ENCODE measurements at regions not wholly inside any gene's neighbourhood (a gene's known extent, or its start where the extent isn't known, plus 50 kb on each side); places are given as distances from the start of the nearest gene placed in this dataset.
A peak's percentile ranks its signal among the peaks of the same experiment; 100 is the strongest.
"Not testable (repeated sequence)": the region's sequence is repeated elsewhere in the genome, so short reads cannot be mapped to it uniquely, and the experiment has no call there.

- H3K4me3 ChIP-seq (ENCODE audit: low read length): no peak overlapping the region
- no peaks in the 10 kb centered on the region for H3K36me3 ChIP-seq (ENCODE audit: insufficient read depth, low read length)
- H3K4me2 ChIP-seq (ENCODE audit: low read depth, low read length, poor library complexity, severe bottlenecking): no peak overlapping the region
- H3K9me2 ChIP-seq (replicated peaks; ENCODE audit: insufficient read depth, low read length): no peaks in the 10 kb centered on the region
- H4K20me1 ChIP-seq (ENCODE audit: insufficient read depth, low read depth, low read length): no peaks in the 10 kb centered on the region
- DNase-seq: no peak
- H3K9me3 ChIP-seq (ENCODE audit: low read length): no peaks in the 10 kb centered on the region
- H3K27ac ChIP-seq (ENCODE audit: low read length): no peak overlapping the region
- H3K27me3 ChIP-seq (ENCODE audit: low read length): no peaks in the 10 kb centered on the region
- no peak overlapping the region for H2AFZ ChIP-seq (ENCODE audit: low read length)
- no peaks in the 10 kb centered on the region for H3K79me2 ChIP-seq (ENCODE audit: low read length)
- H3K4me1 ChIP-seq (ENCODE audit: low read length): no peaks in the 10 kb centered on the region
- no peak overlapping the region for H3K9ac ChIP-seq (ENCODE audit: low read length)
Measured at GRCh38 chr3:71940486-71940885, 155.5 kb upstream of the PROK2 start.

- not testable (repeated sequence) for H3K27me3 ChIP-seq (ENCODE audit: low read length); H3K9me3 ChIP-seq (ENCODE audit: low read length); H3K9me2 ChIP-seq (replicated peaks; ENCODE audit: insufficient read depth, low read length); H3K27ac ChIP-seq (ENCODE audit: low read length); DNase-seq; H3K9ac ChIP-seq (ENCODE audit: low read length); H3K36me3 ChIP-seq (ENCODE audit: insufficient read depth, low read length); H3K4me1 ChIP-seq (ENCODE audit: low read length); H3K79me2 ChIP-seq (ENCODE audit: low read length); H4K20me1 ChIP-seq (ENCODE audit: insufficient read depth, low read depth, low read length); H2AFZ ChIP-seq (ENCODE audit: low read length); H3K4me2 ChIP-seq (ENCODE audit: low read depth, low read length, poor library complexity, severe bottlenecking); H3K4me3 ChIP-seq (ENCODE audit: low read length)
Measured at GRCh38 chr3:71938081-71938480, 153.1 kb upstream of the PROK2 start.

GRCh38 chr3:71936681-71937080 is 151.7 kb upstream of the PROK2 start:
- Histone ChIP-seq H2AFZ (ENCODE audit: low read length) (no peak overlapping the region), H3K36me3 (ENCODE audit: insufficient read depth, low read length) (no peaks in the 10 kb centered on the region), H3K4me2 (ENCODE audit: low read depth, low read length, poor library complexity, severe bottlenecking) (no peak overlapping the region), H3K9me2 (replicated peaks; ENCODE audit: insufficient read depth, low read length) (no peaks in the 10 kb centered on the region), H3K4me1 (ENCODE audit: low read length) (no peaks in the 10 kb centered on the region), H4K20me1 (ENCODE audit: insufficient read depth, low read depth, low read length) (no peaks in the 10 kb centered on the region), H3K79me2 (ENCODE audit: low read length) (no peaks in the 10 kb centered on the region), H3K27me3 (ENCODE audit: low read length) (no peaks in the 10 kb centered on the region), H3K9me3 (ENCODE audit: low read length) (no peaks in the 10 kb centered on the region), H3K9ac (ENCODE audit: low read length) (no peak overlapping the region), H3K27ac (ENCODE audit: low read length) (no peak overlapping the region), H3K4me3 (ENCODE audit: low read length) (no peak overlapping the region)
- no peak for DNase-seq

- H3K9ac ChIP-seq (ENCODE audit: low read length): no peak overlapping the region
- no peak for DNase-seq
- no peaks in the 10 kb centered on the region for H3K9me3 ChIP-seq (ENCODE audit: low read length)
Measured at GRCh38 chr3:71934520-71935270, 149.7 kb upstream of the PROK2 start.

GRCh38 chr3:71931922-71932321 is 147.0 kb upstream of the PROK2 start:
- no peak overlapping the region for H3K4me3 ChIP-seq (ENCODE audit: low read length)
- H3K4me1 ChIP-seq (ENCODE audit: low read length): peaks cover under 1% of the 10 kb centered on the region; the same call in 1 of the 2 replicates
- no peak overlapping the region for H3K27ac ChIP-seq (ENCODE audit: low read length)
- H4K20me1 ChIP-seq (ENCODE audit: insufficient read depth, low read depth, low read length): no peaks in the 10 kb centered on the region
- H3K9me3 ChIP-seq (ENCODE audit: low read length): no peaks in the 10 kb centered on the region
- no peaks in the 10 kb centered on the region for H3K36me3 ChIP-seq (ENCODE audit: insufficient read depth, low read length)
- no peak overlapping the region for H2AFZ ChIP-seq (ENCODE audit: low read length)
- no peaks in the 10 kb centered on the region for H3K9me2 ChIP-seq (replicated peaks; ENCODE audit: insufficient read depth, low read length)
- H3K79me2 ChIP-seq (ENCODE audit: low read length): no peaks in the 10 kb centered on the region
- no peaks in the 10 kb centered on the region for H3K27me3 ChIP-seq (ENCODE audit: low read length)
- no peak overlapping the region for H3K9ac ChIP-seq (ENCODE audit: low read length)
- no peak overlapping the region for H3K4me2 ChIP-seq (ENCODE audit: low read depth, low read length, poor library complexity, severe bottlenecking)
- no peak for DNase-seq

More at GRCh38 chr3:71934520-71935270, 149.7 kb upstream of the PROK2 start:
- Histone ChIP-seq H3K4me1 (ENCODE audit: low read length) (no peaks in the 10 kb centered on the region), H3K36me3 (ENCODE audit: insufficient read depth, low read length) (no peaks in the 10 kb centered on the region), H3K4me3 (ENCODE audit: low read length) (no peak overlapping the region), H3K27me3 (ENCODE audit: low read length) (no peaks in the 10 kb centered on the region), H3K4me2 (ENCODE audit: low read depth, low read length, poor library complexity, severe bottlenecking) (no peak overlapping the region), H3K9me2 (replicated peaks; ENCODE audit: insufficient read depth, low read length) (no peaks in the 10 kb centered on the region), H4K20me1 (ENCODE audit: insufficient read depth, low read depth, low read length) (no peaks in the 10 kb centered on the region), H3K79me2 (ENCODE audit: low read length) (no peaks in the 10 kb centered on the region), H3K27ac (ENCODE audit: low read length) (no peak overlapping the region), H2AFZ (ENCODE audit: low read length) (no peak overlapping the region)

GRCh38 chr3:71930056-71930991 is 145.4 kb upstream of the PROK2 start:
- peaks cover 10% of the 10 kb centered on the region for H3K4me1 ChIP-seq (ENCODE audit: low read length)
- no peak overlapping the region for H3K27ac ChIP-seq (ENCODE audit: low read length)
- no peaks in the 10 kb centered on the region for H3K36me3 ChIP-seq (ENCODE audit: insufficient read depth, low read length)
- no peaks in the 10 kb centered on the region for H3K9me2 ChIP-seq (replicated peaks; ENCODE audit: insufficient read depth, low read length)
- no peak overlapping the region for H3K4me3 ChIP-seq (ENCODE audit: low read length)
- peaks cover 6% of the 10 kb centered on the region; the same call in 1 of the 2 replicates for H4K20me1 ChIP-seq (ENCODE audit: insufficient read depth, low read depth, low read length)
- H3K9me3 ChIP-seq (ENCODE audit: low read length): no peaks in the 10 kb centered on the region
- H3K4me2 ChIP-seq (ENCODE audit: low read depth, low read length, poor library complexity, severe bottlenecking): no peak overlapping the region
- DNase-seq: peak; percentile 59
- no peaks in the 10 kb centered on the region for H3K27me3 ChIP-seq (ENCODE audit: low read length)
- H2AFZ ChIP-seq (ENCODE audit: low read length): no peak overlapping the region
- H3K79me2 ChIP-seq (ENCODE audit: low read length): no peaks in the 10 kb centered on the region
- no peak overlapping the region for H3K9ac ChIP-seq (ENCODE audit: low read length)

GRCh38 chr3:71928212-71928611 is 143.3 kb upstream of the PROK2 start:
- H3K4me1 ChIP-seq (ENCODE audit: low read length): peaks cover 10% of the 10 kb centered on the region

GRCh38 chr3:71927505-71928066 is 142.6 kb upstream of the PROK2 start:
- no peaks in the 10 kb centered on the region for H3K27me3 ChIP-seq (ENCODE audit: low read length)
- DNase-seq: no peak

More at GRCh38 chr3:71928212-71928611, 143.3 kb upstream of the PROK2 start:
- Histone ChIP-seq H3K4me3 (ENCODE audit: low read length) (no peak overlapping the region), H3K27me3 (ENCODE audit: low read length) (no peaks in the 10 kb centered on the region), H3K36me3 (ENCODE audit: insufficient read depth, low read length) (no peaks in the 10 kb centered on the region), H3K27ac (ENCODE audit: low read length) (no peak overlapping the region), H3K9me2 (replicated peaks; ENCODE audit: insufficient read depth, low read length) (no peaks in the 10 kb centered on the region), H3K9ac (ENCODE audit: low read length) (no peak overlapping the region), H3K4me2 (ENCODE audit: low read depth, low read length, poor library complexity, severe bottlenecking) (no peak overlapping the region), H3K9me3 (ENCODE audit: low read length) (no peaks in the 10 kb centered on the region), H2AFZ (ENCODE audit: low read length) (no peak overlapping the region), H4K20me1 (ENCODE audit: insufficient read depth, low read depth, low read length) (peaks cover 6% of the 10 kb centered on the region; the same call in 1 of the 2 replicates), H3K79me2 (ENCODE audit: low read length) (no peaks in the 10 kb centered on the region)
- DNase-seq: no peak

More at GRCh38 chr3:71927505-71928066, 142.6 kb upstream of the PROK2 start:
- H3K9me2 ChIP-seq (replicated peaks; ENCODE audit: insufficient read depth, low read length): no peaks in the 10 kb centered on the region
- no peak overlapping the region for H3K4me2 ChIP-seq (ENCODE audit: low read depth, low read length, poor library complexity, severe bottlenecking)
- peaks cover 6% of the 10 kb centered on the region; the same call in 1 of the 2 replicates for H4K20me1 ChIP-seq (ENCODE audit: insufficient read depth, low read depth, low read length)
- peaks cover 10% of the 10 kb centered on the region for H3K4me1 ChIP-seq (ENCODE audit: low read length)
- no peak overlapping the region for H2AFZ ChIP-seq (ENCODE audit: low read length)
- H3K4me3 ChIP-seq (ENCODE audit: low read length): no peak overlapping the region
- no peaks in the 10 kb centered on the region for H3K79me2 ChIP-seq (ENCODE audit: low read length)
- H3K36me3 ChIP-seq (ENCODE audit: insufficient read depth, low read length): no peaks in the 10 kb centered on the region
- H3K9me3 ChIP-seq (ENCODE audit: low read length): no peaks in the 10 kb centered on the region
- H3K9ac ChIP-seq (ENCODE audit: low read length): no peak overlapping the region
- H3K27ac ChIP-seq (ENCODE audit: low read length): no peak overlapping the region
